HEK293 (cell line): ENCODE measurements at regions not wholly inside any gene's neighbourhood (a gene's known extent, or its start where the extent isn't known, plus 50 kb on each side); places are given as distances from the start of the nearest gene placed in this dataset.

Experiments used
- TRIM28 ChIP-seq: IDR thresholded peaks from 2 replicates; pipeline ENCODE4 v1.6.1; 2011; ENCODE audit warnings: low read length, control low read depth, borderline replicate concordance
- ZNF146 ChIP-seq: fragments of 450-650 bp; formaldehyde crosslinking; IDR thresholded peaks from 2 replicates; pipeline ENCODE4 v1.5.1; 2016; ENCODE audit warnings: missing biosample characterization, missing genetic modification characterization
- TF ChIP-seq, protein P1 (sequence below): fragments of 450-650 bp; formaldehyde crosslinking; IDR thresholded peaks from 2 replicates; pipeline ENCODE4 v1.5.1; 2016; ENCODE audit warnings: missing biosample characterization, missing genetic modification characterization
- TF ChIP-seq, protein P2 (sequence below): fragments of 450-650 bp; formaldehyde crosslinking; IDR thresholded peaks from 2 replicates; pipeline ENCODE4 v1.5.1; 2017; ENCODE audit warnings: missing biosample characterization, missing genetic modification characterization
- TF ChIP-seq, protein P3 (sequence below): fragments of 450-650 bp; formaldehyde crosslinking; conservative IDR thresholded peaks from 2 replicates; pipeline ENCODE4 v1.5.1; 2016; ENCODE audit warnings: low read depth, missing biosample characterization, missing genetic modification characterization

DNA sequence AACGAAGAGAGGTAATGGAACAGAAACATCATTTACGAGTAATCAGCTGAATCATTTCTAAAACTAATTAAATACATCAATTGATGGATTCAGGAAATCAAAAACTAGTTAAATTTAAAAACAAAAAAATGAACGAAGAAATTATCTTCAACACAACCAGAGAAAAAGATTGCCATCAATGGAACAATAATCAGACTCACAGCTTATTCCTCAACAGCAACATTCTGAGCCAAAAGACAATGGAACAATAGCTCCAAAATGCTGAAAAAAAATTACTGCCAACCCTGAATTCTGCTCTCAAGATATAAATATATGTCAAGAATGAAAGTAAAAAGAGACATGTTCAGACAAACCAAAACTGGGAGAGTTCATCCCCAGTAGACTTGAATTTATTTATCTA, 65.5 kb upstream of the KLF3 start:
- TF ChIP-seq, protein P1, sequence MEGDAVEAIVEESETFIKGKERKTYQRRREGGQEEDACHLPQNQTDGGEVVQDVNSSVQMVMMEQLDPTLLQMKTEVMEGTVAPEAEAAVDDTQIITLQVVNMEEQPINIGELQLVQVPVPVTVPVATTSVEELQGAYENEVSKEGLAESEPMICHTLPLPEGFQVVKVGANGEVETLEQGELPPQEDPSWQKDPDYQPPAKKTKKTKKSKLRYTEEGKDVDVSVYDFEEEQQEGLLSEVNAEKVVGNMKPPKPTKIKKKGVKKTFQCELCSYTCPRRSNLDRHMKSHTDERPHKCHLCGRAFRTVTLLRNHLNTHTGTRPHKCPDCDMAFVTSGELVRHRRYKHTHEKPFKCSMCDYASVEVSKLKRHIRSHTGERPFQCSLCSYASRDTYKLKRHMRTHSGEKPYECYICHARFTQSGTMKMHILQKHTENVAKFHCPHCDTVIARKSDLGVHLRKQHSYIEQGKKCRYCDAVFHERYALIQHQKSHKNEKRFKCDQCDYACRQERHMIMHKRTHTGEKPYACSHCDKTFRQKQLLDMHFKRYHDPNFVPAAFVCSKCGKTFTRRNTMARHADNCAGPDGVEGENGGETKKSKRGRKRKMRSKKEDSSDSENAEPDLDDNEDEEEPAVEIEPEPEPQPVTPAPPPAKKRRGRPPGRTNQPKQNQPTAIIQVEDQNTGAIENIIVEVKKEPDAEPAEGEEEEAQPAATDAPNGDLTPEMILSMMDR (tag by site-specific recombination): no peak
- TF ChIP-seq, protein P2, sequence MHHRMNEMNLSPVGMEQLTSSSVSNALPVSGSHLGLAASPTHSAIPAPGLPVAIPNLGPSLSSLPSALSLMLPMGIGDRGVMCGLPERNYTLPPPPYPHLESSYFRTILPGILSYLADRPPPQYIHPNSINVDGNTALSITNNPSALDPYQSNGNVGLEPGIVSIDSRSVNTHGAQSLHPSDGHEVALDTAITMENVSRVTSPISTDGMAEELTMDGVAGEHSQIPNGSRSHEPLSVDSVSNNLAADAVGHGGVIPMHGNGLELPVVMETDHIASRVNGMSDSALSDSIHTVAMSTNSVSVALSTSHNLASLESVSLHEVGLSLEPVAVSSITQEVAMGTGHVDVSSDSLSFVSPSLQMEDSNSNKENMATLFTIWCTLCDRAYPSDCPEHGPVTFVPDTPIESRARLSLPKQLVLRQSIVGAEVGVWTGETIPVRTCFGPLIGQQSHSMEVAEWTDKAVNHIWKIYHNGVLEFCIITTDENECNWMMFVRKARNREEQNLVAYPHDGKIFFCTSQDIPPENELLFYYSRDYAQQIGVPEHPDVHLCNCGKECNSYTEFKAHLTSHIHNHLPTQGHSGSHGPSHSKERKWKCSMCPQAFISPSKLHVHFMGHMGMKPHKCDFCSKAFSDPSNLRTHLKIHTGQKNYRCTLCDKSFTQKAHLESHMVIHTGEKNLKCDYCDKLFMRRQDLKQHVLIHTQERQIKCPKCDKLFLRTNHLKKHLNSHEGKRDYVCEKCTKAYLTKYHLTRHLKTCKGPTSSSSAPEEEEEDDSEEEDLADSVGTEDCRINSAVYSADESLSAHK (tag by site-specific recombination): no peak
- TF ChIP-seq ZNF146 (tag by site-specific recombination) (no peak), TRIM28 (no peak)
- TF ChIP-seq, protein P3, sequence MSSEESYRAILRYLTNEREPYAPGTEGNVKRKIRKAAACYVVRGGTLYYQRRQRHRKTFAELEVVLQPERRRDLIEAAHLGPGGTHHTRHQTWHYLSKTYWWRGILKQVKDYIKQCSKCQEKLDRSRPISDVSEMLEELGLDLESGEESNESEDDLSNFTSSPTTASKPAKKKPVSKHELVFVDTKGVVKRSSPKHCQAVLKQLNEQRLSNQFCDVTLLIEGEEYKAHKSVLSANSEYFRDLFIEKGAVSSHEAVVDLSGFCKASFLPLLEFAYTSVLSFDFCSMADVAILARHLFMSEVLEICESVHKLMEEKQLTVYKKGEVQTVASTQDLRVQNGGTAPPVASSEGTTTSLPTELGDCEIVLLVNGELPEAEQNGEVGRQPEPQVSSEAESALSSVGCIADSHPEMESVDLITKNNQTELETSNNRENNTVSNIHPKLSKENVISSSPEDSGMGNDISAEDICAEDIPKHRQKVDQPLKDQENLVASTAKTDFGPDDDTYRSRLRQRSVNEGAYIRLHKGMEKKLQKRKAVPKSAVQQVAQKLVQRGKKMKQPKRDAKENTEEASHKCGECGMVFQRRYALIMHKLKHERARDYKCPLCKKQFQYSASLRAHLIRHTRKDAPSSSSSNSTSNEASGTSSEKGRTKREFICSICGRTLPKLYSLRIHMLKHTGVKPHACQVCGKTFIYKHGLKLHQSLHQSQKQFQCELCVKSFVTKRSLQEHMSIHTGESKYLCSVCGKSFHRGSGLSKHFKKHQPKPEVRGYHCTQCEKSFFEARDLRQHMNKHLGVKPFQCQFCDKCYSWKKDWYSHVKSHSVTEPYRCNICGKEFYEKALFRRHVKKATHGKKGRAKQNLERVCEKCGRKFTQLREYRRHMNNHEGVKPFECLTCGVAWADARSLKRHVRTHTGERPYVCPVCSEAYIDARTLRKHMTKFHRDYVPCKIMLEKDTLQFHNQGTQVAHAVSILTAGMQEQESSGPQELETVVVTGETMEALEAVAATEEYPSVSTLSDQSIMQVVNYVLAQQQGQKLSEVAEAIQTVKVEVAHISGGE (tag by site-specific recombination): no peak
